Muscle layer of duodenum (tissue), 2 donors: ENCODE measurements at regions not wholly inside any gene's neighbourhood (a gene's known extent, or its start where the extent isn't known, plus 50 kb on each side); places are given as distances from the start of the nearest gene placed in this dataset.
"Not testable (repeated sequence)": the region's sequence is repeated elsewhere in the genome, so short reads cannot be mapped to it uniquely, and the experiment has no call there.

Source experiments
- H3K27ac ChIP-seq: one replicate; pipeline ENCODE4 v1.7.0; 2013; ENCODE audit warnings: mild to moderate bottlenecking, low read length
- H3K27me3 ChIP-seq: one replicate; pipeline ENCODE4 v1.7.0; 2013; ENCODE audit warnings: low read depth, mild to moderate bottlenecking, control low read depth, low read length
- H3K36me3 ChIP-seq, 2 donors: one replicate each; pipeline ENCODE4 v1.7.0; 2013; ENCODE audit warnings: low read length in 2 of 2, control low read depth in 1 of 2, mild to moderate bottlenecking in 1 of 2; ENCODE audit not compliant: insufficient read depth in 2 of 2, control insufficient read depth in 1 of 2
- H3K4me1 ChIP-seq, 2 donors: one replicate each; pipeline ENCODE4 v1.7.0; 2013; ENCODE audit warnings: low read length in 2 of 2, mild to moderate bottlenecking in 2 of 2, control low read depth in 1 of 2, moderate library complexity in 1 of 2; ENCODE audit not compliant: insufficient read depth in 2 of 2, control insufficient read depth in 1 of 2
- H3K4me3 ChIP-seq, 2 donors: one replicate each; pipeline ENCODE4 v1.7.0; 2013; ENCODE audit warnings: low read length in 2 of 2, low read depth in 1 of 2, mild to moderate bottlenecking in 1 of 2
- H3K9me3 ChIP-seq, 2 donors: one replicate each; pipeline ENCODE4 v1.7.0; 2013; ENCODE audit warnings: low read length in 2 of 2, control low read depth in 1 of 2, mild to moderate bottlenecking in 1 of 2; ENCODE audit not compliant: control insufficient read depth in 1 of 2
- donor health status: healthy.

GRCh38 chr11:126137136-126137535 lies 74.3 kb downstream of the RPUSD4 start:
- no peak overlapping the region for H3K27ac ChIP-seq
- H3K36me3 ChIP-seq, result no peaks in the 10 kb centered on the region
- no peaks in the 10 kb centered on the region for H3K9me3 ChIP-seq
- no peak overlapping the region for H3K4me3 ChIP-seq
- H3K4me1 ChIP-seq, result peaks cover 24 to 72% of the 10 kb centered on the region in 2 donors
- H3K27me3 ChIP-seq, result no peaks in the 10 kb centered on the region

GRCh38 chr11:126136507-126136906 lies 73.8 kb upstream of the CDON start:
- H3K4me3 ChIP-seq, result no peak overlapping the region
- peak overlapping the region; percentile 48 for H3K27ac ChIP-seq
- peaks cover 23 to 71% of the 10 kb centered on the region in 2 donors for H3K4me1 ChIP-seq
- no peaks in the 10 kb centered on the region for H3K9me3 ChIP-seq
- no peaks in the 10 kb centered on the region for H3K27me3 ChIP-seq
- H3K36me3 ChIP-seq, result no peaks in the 10 kb centered on the region

- no peaks in the 10 kb centered on the region for H3K36me3 ChIP-seq
- no peaks in the 10 kb centered on the region for H3K27me3 ChIP-seq
- no peak overlapping the region for H3K27ac ChIP-seq
- no peak overlapping the region for H3K4me3 ChIP-seq
- H3K4me1 ChIP-seq, result peaks cover 16 to 65% of the 10 kb centered on the region in 2 donors
- no peaks in the 10 kb centered on the region for H3K9me3 ChIP-seq
Observed at GRCh38 chr11:126135235-126136176, 72.8 kb upstream of the CDON start.

- Histone ChIP-seq H3K9me3 (no peaks in the 10 kb centered on the region), H3K27me3 (no peaks in the 10 kb centered on the region), H3K4me1 (peaks cover 15 to 65% of the 10 kb centered on the region in 2 donors), H3K36me3 (no peaks in the 10 kb centered on the region), H3K4me3 (no peak overlapping the region), H3K27ac (no peak overlapping the region)
Observed at GRCh38 chr11:126134461-126135155, 71.9 kb upstream of the CDON start.

GRCh38 chr11:126133901-126134300 lies 71.2 kb upstream of the CDON start:
- Histone ChIP-seq H3K27ac (no peak overlapping the region), H3K4me3 (no peak overlapping the region), H3K36me3 (no peaks in the 10 kb centered on the region), H3K27me3 (no peaks in the 10 kb centered on the region), H3K4me1 (peaks cover 9 to 62% of the 10 kb centered on the region in 2 donors), H3K9me3 (no peaks in the 10 kb centered on the region)

- Histone ChIP-seq H3K9me3 (no peaks in the 10 kb centered on the region), H3K36me3 (no peaks in the 10 kb centered on the region), H3K4me3 (no peak overlapping the region), H3K27ac (no peak overlapping the region), H3K4me1 (peaks cover 9 to 53% of the 10 kb centered on the region in 2 donors), H3K27me3 (no peaks in the 10 kb centered on the region)
Observed at GRCh38 chr11:126132319-126132718, 69.7 kb upstream of the CDON start.

GRCh38 chr11:126130781-126131180 lies 68.1 kb upstream of the CDON start:
- H3K4me3 ChIP-seq, H3K36me3 ChIP-seq, H3K9me3 ChIP-seq, H3K27me3 ChIP-seq, H3K27ac ChIP-seq: not testable (repeated sequence)
- peaks cover 5 to 38% of the 10 kb centered on the region in 2 donors for H3K4me1 ChIP-seq

- no peak overlapping the region for H3K27ac ChIP-seq
- H3K9me3 ChIP-seq, result no peaks in the 10 kb centered on the region
- H3K4me1 ChIP-seq, result peaks cover 5 to 35% of the 10 kb centered on the region in 2 donors
- H3K36me3 ChIP-seq, result no peaks in the 10 kb centered on the region
- no peaks in the 10 kb centered on the region for H3K27me3 ChIP-seq
- H3K4me3 ChIP-seq, result no peak overlapping the region
Observed at GRCh38 chr11:126129727-126130671, 67.3 kb upstream of the CDON start.

- Histone ChIP-seq H3K27ac (no peak overlapping the region), H3K4me3 (no peak overlapping the region), H3K36me3 (no peaks in the 10 kb centered on the region), H3K9me3 (no peaks in the 10 kb centered on the region), H3K27me3 (no peaks in the 10 kb centered on the region), H3K4me1 (peaks cover 5 to 31% of the 10 kb centered on the region in 2 donors)
Observed at GRCh38 chr11:126127898-126128297, 65.2 kb upstream of the CDON start.

- Histone ChIP-seq H3K27me3 (no peaks in the 10 kb centered on the region), H3K4me1 (peaks cover 5 to 26% of the 10 kb centered on the region in 2 donors), H3K36me3 (no peaks in the 10 kb centered on the region), H3K27ac (no peak overlapping the region), H3K9me3 (no peaks in the 10 kb centered on the region), H3K4me3 (no peak overlapping the region)
Observed at GRCh38 chr11:126127284-126127845, 64.7 kb upstream of the CDON start.
